IMR-90 (cell line): ENCODE measurements at regions not wholly inside any gene's neighbourhood (a gene's known extent, or its start where the extent isn't known, plus 50 kb on each side); places are given as distances from the start of the nearest gene placed in this dataset.

ENCODE experiments used
- BHLHE40 ChIP-seq: fragments of 150-350 bp; IDR thresholded peaks from 2 replicates; pipeline ENCODE4 v1.6.1; 2016; ENCODE audit warnings: mild to moderate bottlenecking, low read depth, low read length
- CHD1 ChIP-seq: IDR thresholded peaks from 2 replicates; pipeline ENCODE4 v1.6.1; 2012; ENCODE audit warnings: low read depth, low read length, improper control_type of control experiment
- CTCF ChIP-seq: conservative IDR thresholded peaks from 2 replicates; pipeline ENCODE4 v1.5.1; 2012; ENCODE audit warnings: mild to moderate bottlenecking, low read depth, low read length, improper control_type of control experiment
- ELK1 ChIP-seq: fragments of 150-350 bp; IDR thresholded peaks from 2 replicates; pipeline ENCODE4 v1.6.1; 2016; ENCODE audit warnings: low read depth, mild to moderate bottlenecking, low read length, moderate library complexity, borderline replicate concordance
- FOS ChIP-seq: fragments of 150-350 bp; IDR thresholded peaks from 2 replicates; pipeline ENCODE4 v1.6.1; 2016; ENCODE audit warnings: low read depth, low read length
- MAFK ChIP-seq: IDR thresholded peaks from 2 replicates; pipeline ENCODE4 v1.6.1; 2012; ENCODE audit warnings: low read depth, low read length, improper control_type of control experiment
- MAZ ChIP-seq: IDR thresholded peaks from 2 replicates; pipeline ENCODE4 v1.6.1; 2012; ENCODE audit warnings: low read depth, mild to moderate bottlenecking, low read length, improper control_type of control experiment, moderate library complexity, borderline replicate concordance
- MXI1 ChIP-seq: IDR thresholded peaks from 2 replicates; pipeline ENCODE4 v1.6.1; 2012; ENCODE audit warnings: low read depth, mild to moderate bottlenecking, low read length, moderate library complexity, borderline replicate concordance
- POLR2A ChIP-seq: IDR thresholded peaks from 2 replicates; pipeline ENCODE4 v1.6.1; 2012; ENCODE audit warnings: mild to moderate bottlenecking, low read depth, low read length
- RAD21 ChIP-seq: IDR thresholded peaks from 2 replicates; pipeline ENCODE4 v1.6.1; 2012; ENCODE audit warnings: low read length, improper control_type of control experiment
- RCOR1 ChIP-seq: IDR thresholded peaks from 2 replicates; pipeline ENCODE4 v1.6.1; 2012; ENCODE audit warnings: mild to moderate bottlenecking, low read length, improper control_type of control experiment; ENCODE audit not compliant: insufficient replicate concordance
- RFX5 ChIP-seq: IDR thresholded peaks from 2 replicates; pipeline ENCODE4 v1.8.0; 2012; ENCODE audit warnings: low read depth, mild to moderate bottlenecking, low read length, moderate library complexity
- SMC3 ChIP-seq: fragments of 150-350 bp; IDR thresholded peaks from 2 replicates; pipeline ENCODE4 v1.6.1; 2016; ENCODE audit warnings: low read depth, mild to moderate bottlenecking, antibody characterized with exemption, low read length, moderate library complexity
- USF2 ChIP-seq: fragments of 150-350 bp; IDR thresholded peaks from 2 replicates; pipeline ENCODE4 v1.6.1; 2017; ENCODE audit warnings: mild to moderate bottlenecking, antibody characterized with exemption, low read length, low read depth

GRCh38 chr4:124265701-124266100 is 446.8 kb downstream of the ANKRD50 start:
- TF ChIP-seq USF2 (no peak), CTCF (no peak), RAD21 (no peak), POLR2A (no peak), MXI1 (no peak), ELK1 (no peak), RCOR1 (no peak), SMC3 (no peak), RFX5 (no peak), MAFK (no peak), BHLHE40 (no peak), FOS (no peak), MAZ (no peak), CHD1 (no peak)
